ENCODE measurements at regions not wholly inside any gene's neighbourhood (a gene's known extent, or its start where the extent isn't known, plus 50 kb on each side); places are given as distances from the start of the nearest gene placed in this dataset.

- Histone ChIP-seq H3K27me3 (ENCODE audit: insufficient read depth in 3 of 3, low read length in 2 of 3) (no peaks in the 10 kb centered on the region), H3K4me1 (no peaks in the 10 kb centered on the region), H3K27ac (no peak overlapping the region), H3K36me3 (ENCODE audit: insufficient read depth in 1 of 2, low read depth in 1 of 2) (no peaks in the 10 kb centered on the region), H3K9me3 (no peaks in the 10 kb centered on the region), H3K4me3 (no peak overlapping the region)
- no peak for DNase-seq
- intact Hi-C loops (cut with DNase I), result no loop called here
- no peak for TF ChIP-seq CTCF (IDR thresholded peaks at IDR 0.05)
- WGBS, 3 donors, result 52 to 61% (median 56%) methylated on average over 3 of the region's 3 CpGs
- ATAC-seq, result no peak
Measured at GRCh38 chr13:65057986-65058385, 2172.2 kb downstream of the PCDH9 start.

GRCh38 chr13:65054277-65054676, 2175.9 kb downstream of the PCDH9 start:
- Histone ChIP-seq H3K27me3 (ENCODE audit: insufficient read depth in 3 of 3, low read length in 2 of 3) (no peaks in the 10 kb centered on the region), H3K27ac (no peak overlapping the region), H3K4me3 (no peak overlapping the region), H3K9me3 (no peaks in the 10 kb centered on the region), H3K36me3 (ENCODE audit: insufficient read depth in 1 of 2, low read depth in 1 of 2) (no peaks in the 10 kb centered on the region), H3K4me1 (no peaks in the 10 kb centered on the region)
- intact Hi-C loops (cut with DNase I), result no loop called here
- ATAC-seq, result no peak
- no peak for TF ChIP-seq CTCF (IDR thresholded peaks at IDR 0.05)
- 64 to 93% (median 86%) methylated on average over 2 of the region's 2 CpGs for WGBS, 3 donors
- DNase-seq, result no peak

- DNase-seq (no peak), ATAC-seq (no peak)
- Histone ChIP-seq H3K27me3 (ENCODE audit: insufficient read depth in 3 of 3, low read length in 2 of 3) (no peaks in the 10 kb centered on the region), H3K27ac (no peak overlapping the region), H3K36me3 (ENCODE audit: insufficient read depth in 1 of 2, low read depth in 1 of 2) (no peaks in the 10 kb centered on the region), H3K4me1 (no peaks in the 10 kb centered on the region), H3K9me3 (no peaks in the 10 kb centered on the region), H3K4me3 (no peak overlapping the region)
- 91 to 97% (median 94%) methylated on average over 1 of the region's 1 CpG for WGBS, 3 donors
- intact Hi-C loops (cut with DNase I), result no loop called here
- TF ChIP-seq CTCF (IDR thresholded peaks at IDR 0.05), result no peak
Measured at GRCh38 chr13:65036999-65037398, 2193.1 kb downstream of the PCDH9 start.

GRCh38 chr13:65035302-65035701, 2194.8 kb downstream of the PCDH9 start:
- H3K27me3 ChIP-seq (ENCODE audit: insufficient read depth in 3 of 3, low read length in 2 of 3), result no peaks in the 10 kb centered on the region
- DNase-seq, result no peak
- H3K4me3 ChIP-seq, result no peak overlapping the region
- H3K27ac ChIP-seq, result no peak overlapping the region
- intact Hi-C loops (cut with DNase I), result no loop called here
- no peaks in the 10 kb centered on the region for H3K4me1 ChIP-seq
- no peak for TF ChIP-seq CTCF (IDR thresholded peaks at IDR 0.05)
- no peak for ATAC-seq
- H3K9me3 ChIP-seq, result no peaks in the 10 kb centered on the region
- no peaks in the 10 kb centered on the region for H3K36me3 ChIP-seq (ENCODE audit: insufficient read depth in 1 of 2, low read depth in 1 of 2)

GRCh38 chr13:65034266-65034665, 2195.9 kb downstream of the PCDH9 start:
- Histone ChIP-seq H3K9me3 (no peaks in the 10 kb centered on the region), H3K27me3 (ENCODE audit: insufficient read depth in 3 of 3, low read length in 2 of 3) (no peaks in the 10 kb centered on the region), H3K4me3 (no peak overlapping the region), H3K27ac (no peak overlapping the region), H3K36me3 (ENCODE audit: insufficient read depth in 1 of 2, low read depth in 1 of 2) (no peaks in the 10 kb centered on the region), H3K4me1 (no peaks in the 10 kb centered on the region)
- 96 to 97% (median 96%) methylated on average over 17 to 22 of the region's 22 CpGs for WGBS, 3 donors
- DNase-seq (peak in 1 of 2 donors; percentile 26), ATAC-seq (no peak)
- intact Hi-C loops (cut with DNase I), result no loop called here
- TF ChIP-seq CTCF (IDR thresholded peaks at IDR 0.05), result no peak

Data from psoas muscle (tissue), 7 donors.